Nephron (organoid): ENCODE measurements at regions not wholly inside any gene's neighbourhood (a gene's known extent, or its start where the extent isn't known, plus 50 kb on each side); places are given as distances from the start of the nearest gene placed in this dataset.

Experiments used
- H3K27ac Mint-ChIP-seq, 3 experiments: 2 replicates each; pipeline ENCODE4 v1.8.0; 2020; ENCODE audit warnings: mixed read lengths in 3 of 3, mild to moderate bottlenecking in 2 of 3, moderate library complexity in 1 of 3
- H3K27me3 Mint-ChIP-seq: 2 replicates; pipeline ENCODE4 v1.8.0; 2021; ENCODE audit warnings: low read depth, mild to moderate bottlenecking, moderate library complexity, mixed read lengths
- H3K36me3 Mint-ChIP-seq: 2 replicates; pipeline ENCODE4 v1.8.0; 2020; ENCODE audit warnings: low read depth, mixed read lengths
- H3K4me1 Mint-ChIP-seq: 2 replicates; pipeline ENCODE4 v1.8.0; 2020; ENCODE audit warnings: mixed read lengths
- H3K4me3 Mint-ChIP-seq, 3 experiments: 2 replicates each; pipeline ENCODE4 v1.8.0; 2020; ENCODE audit warnings: mild to moderate bottlenecking in 3 of 3, mixed read lengths in 3 of 3, moderate library complexity in 2 of 3
- H3K9me3 Mint-ChIP-seq: 2 replicates; pipeline ENCODE4 v1.8.0; 2020; ENCODE audit warnings: mixed read lengths
- CTCF ChIP-seq, 3 experiments: fragments of 200-600 bp; sonication (generic); IDR thresholded peaks; one replicate each; pipeline ENCODE4 v1.5.0; 2021; ENCODE audit warnings: antibody characterized with exemption in 3 of 3; ENCODE audit not compliant: unreplicated experiment in 3 of 3

- Mint-ChIP-seq H3K4me1 (no peaks in the 10 kb centered on the region), H3K9me3 (no peaks in the 10 kb centered on the region)
- no peak for TF ChIP-seq CTCF (IDR thresholded peaks at IDR 0.05; ENCODE audit: unreplicated experiment in 3 of 3)
Observed at GRCh38 chr18:78031589-78031988, 781.9 kb downstream of the GALR1 start.

GRCh38 chr18:78031991-78032390, 782.3 kb downstream of the GALR1 start:
- no peaks in the 10 kb centered on the region for H3K9me3 Mint-ChIP-seq
- H3K27ac Mint-ChIP-seq = no peak overlapping the region
- no peaks in the 10 kb centered on the region for H3K36me3 Mint-ChIP-seq
- peaks cover 11% of the 10 kb centered on the region for H3K27me3 Mint-ChIP-seq
- no peaks in the 10 kb centered on the region for H3K4me1 Mint-ChIP-seq
- no peak for TF ChIP-seq CTCF (IDR thresholded peaks at IDR 0.05; ENCODE audit: unreplicated experiment in 3 of 3)
- H3K4me3 Mint-ChIP-seq = no peak overlapping the region

More at GRCh38 chr18:78031589-78031988, 781.9 kb downstream of the GALR1 start:
- no peaks in the 10 kb centered on the region for H3K36me3 Mint-ChIP-seq
- H3K27me3 Mint-ChIP-seq = peaks cover 11% of the 10 kb centered on the region
- H3K4me3 Mint-ChIP-seq = no peak overlapping the region
- H3K27ac Mint-ChIP-seq = no peak overlapping the region

GRCh38 chr18:78032574-78032973, 782.9 kb downstream of the GALR1 start:
- no peaks in the 10 kb centered on the region for H3K36me3 Mint-ChIP-seq
- no peak for TF ChIP-seq CTCF (IDR thresholded peaks at IDR 0.05; ENCODE audit: unreplicated experiment in 3 of 3)
- no peaks in the 10 kb centered on the region for H3K9me3 Mint-ChIP-seq
- H3K4me3 Mint-ChIP-seq = no peak overlapping the region
- no peaks in the 10 kb centered on the region for H3K4me1 Mint-ChIP-seq
- H3K27me3 Mint-ChIP-seq = peaks cover 6% of the 10 kb centered on the region
- no peak overlapping the region for H3K27ac Mint-ChIP-seq

- Mint-ChIP-seq H3K36me3 (no peaks in the 10 kb centered on the region), H3K4me3 (no peak overlapping the region), H3K27ac (no peak overlapping the region), H3K9me3 (peaks cover 13% of the 10 kb centered on the region), H3K4me1 (no peaks in the 10 kb centered on the region), H3K27me3 (peaks cover 4% of the 10 kb centered on the region)
- TF ChIP-seq CTCF (IDR thresholded peaks at IDR 0.05; ENCODE audit: unreplicated experiment in 3 of 3) = no peak
Observed at GRCh38 chr18:78034755-78035154, 785.1 kb downstream of the GALR1 start.

- Mint-ChIP-seq H3K27me3 (peaks cover 7% of the 10 kb centered on the region), H3K4me3 (no peak overlapping the region), H3K4me1 (no peaks in the 10 kb centered on the region), H3K27ac (no peak overlapping the region), H3K9me3 (peaks cover 33% of the 10 kb centered on the region), H3K36me3 (no peaks in the 10 kb centered on the region)
- TF ChIP-seq CTCF (IDR thresholded peaks at IDR 0.05; ENCODE audit: unreplicated experiment in 3 of 3) = no peak
Observed at GRCh38 chr18:78041218-78041617, 791.6 kb downstream of the GALR1 start.

- Mint-ChIP-seq H3K36me3 (no peaks in the 10 kb centered on the region), H3K27ac (no peak overlapping the region), H3K4me3 (no peak overlapping the region), H3K27me3 (peaks cover 7% of the 10 kb centered on the region), H3K4me1 (no peaks in the 10 kb centered on the region), H3K9me3 (peaks cover 9% of the 10 kb centered on the region)
- no peak for TF ChIP-seq CTCF (IDR thresholded peaks at IDR 0.05; ENCODE audit: unreplicated experiment in 3 of 3)
Observed at GRCh38 chr18:78046631-78047030, 797.0 kb downstream of the GALR1 start.
